HG03520 (cell line): ENCODE measurements at regions not wholly inside any gene's neighbourhood (a gene's known extent, or its start where the extent isn't known, plus 50 kb on each side); places are given as distances from the start of the nearest gene placed in this dataset.

Source experiments
- ATAC-seq: cut with Tn5 transposase; IDR thresholded peaks from one replicate; pipeline ENCODE4 v1.9.1; 2021; ENCODE audit warnings: mild to moderate bottlenecking, moderate library complexity; ENCODE audit not compliant: unreplicated experiment

DNA sequence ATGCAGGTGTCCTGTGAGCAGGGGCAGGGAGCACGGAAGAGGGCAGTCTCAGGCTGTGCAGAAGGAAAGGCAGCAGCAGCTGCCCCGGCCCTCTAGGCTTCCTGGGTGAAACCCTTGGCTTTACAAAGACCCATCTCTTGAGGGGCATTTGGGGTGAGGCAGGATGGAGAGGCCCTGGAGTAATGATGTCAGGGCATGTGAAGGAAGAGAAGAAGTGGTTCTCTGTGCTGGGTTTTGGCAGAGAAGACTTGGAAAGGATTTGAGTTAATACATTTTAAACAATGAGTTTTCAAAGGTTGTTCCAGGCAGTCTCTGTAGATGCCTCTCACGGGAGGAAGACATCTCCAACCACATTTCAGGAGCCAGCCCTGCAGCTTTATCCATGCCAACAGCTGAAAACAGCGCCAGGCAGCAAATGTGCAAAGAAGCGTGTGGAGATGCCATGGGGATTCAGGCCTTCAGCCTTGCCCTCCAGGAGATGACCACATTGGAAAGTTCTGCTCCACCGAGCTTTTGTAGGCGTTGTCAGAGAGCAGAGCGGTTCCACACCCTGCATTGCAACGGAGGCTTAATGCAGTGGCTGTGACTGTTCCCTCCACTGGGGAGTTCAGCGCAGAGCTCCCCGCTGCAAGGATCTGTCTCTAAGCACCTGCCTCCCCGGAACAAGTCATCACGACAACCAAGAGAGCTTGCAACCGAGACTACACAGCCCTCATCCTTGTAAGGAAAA, 322.8 kb downstream of the UQCRFS1 start:
- ATAC-seq = no peak

DNA sequence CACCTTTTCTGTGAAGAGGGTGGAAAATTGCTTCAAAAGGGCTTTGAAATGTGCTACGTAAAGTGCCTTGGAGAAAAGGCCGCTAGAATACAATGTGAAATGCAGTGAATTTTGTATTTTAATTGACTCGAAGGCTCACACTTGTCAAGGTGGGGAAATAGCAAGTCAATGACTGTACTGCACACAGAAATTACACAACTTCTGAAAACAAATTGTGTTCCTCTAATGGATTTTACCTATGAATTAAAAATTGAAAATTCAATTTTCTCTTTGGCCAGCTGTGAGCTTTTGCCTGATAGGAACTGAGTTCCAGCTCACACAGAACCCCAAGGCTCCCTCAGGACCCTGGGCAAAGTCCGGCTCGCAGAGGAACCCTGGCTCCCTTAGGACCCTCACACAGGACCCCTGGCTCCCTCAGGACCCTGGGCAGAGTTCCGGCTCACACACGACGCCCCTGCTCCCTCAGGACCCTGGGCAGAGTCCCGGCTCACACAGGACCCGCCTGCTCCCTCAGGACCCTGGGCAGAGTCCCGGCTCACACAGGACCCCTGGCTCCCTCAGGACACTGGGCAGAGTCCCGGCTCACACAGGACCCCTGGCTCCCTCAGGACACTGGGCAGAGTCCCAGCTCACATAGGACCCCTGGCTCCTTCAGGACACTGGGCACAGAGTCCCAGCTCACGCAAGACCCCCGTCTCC, 324.9 kb downstream of the UQCRFS1 start:
- no peak for ATAC-seq

DNA sequence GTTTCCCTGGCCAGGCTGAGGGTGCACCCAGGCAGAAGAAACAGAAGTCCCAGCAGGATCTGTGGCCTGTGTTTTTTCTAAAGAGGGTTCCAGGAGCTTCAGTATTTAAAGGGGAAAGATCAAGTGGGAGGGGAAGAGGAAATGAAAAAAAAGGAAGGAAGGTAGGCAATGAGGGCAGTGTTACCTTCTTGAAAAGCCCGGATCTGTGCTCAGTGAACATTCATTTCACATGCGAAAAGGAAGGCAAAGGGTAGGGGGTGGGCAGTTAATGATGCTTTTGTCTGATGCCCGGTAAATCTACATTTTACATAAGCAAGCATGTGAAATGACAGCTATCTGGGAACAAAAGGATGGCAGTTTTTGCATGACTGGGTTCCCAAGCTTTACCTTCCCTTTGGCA, 326.2 kb downstream of the UQCRFS1 start:
- no peak for ATAC-seq

DNA sequence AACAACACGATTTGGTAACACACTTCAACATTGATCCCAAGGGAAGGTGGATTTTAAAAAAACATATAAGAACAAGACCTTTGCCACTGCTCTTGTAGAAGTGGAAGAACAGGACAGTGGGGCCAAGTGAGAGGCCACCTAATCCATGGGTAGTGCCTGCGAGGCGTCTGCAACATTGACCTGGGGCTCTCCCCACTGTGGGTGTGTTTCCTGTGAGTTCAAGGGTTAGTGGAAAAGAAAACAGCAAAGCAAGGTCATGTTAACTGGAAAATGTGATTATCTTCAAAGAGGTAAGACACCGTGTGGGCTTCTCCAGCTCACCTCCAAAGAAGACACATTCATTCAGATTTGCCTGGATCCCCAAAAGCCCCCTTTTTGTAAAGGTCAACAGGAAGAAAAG, 327.0 kb downstream of the UQCRFS1 start:
- no peak for ATAC-seq

DNA sequence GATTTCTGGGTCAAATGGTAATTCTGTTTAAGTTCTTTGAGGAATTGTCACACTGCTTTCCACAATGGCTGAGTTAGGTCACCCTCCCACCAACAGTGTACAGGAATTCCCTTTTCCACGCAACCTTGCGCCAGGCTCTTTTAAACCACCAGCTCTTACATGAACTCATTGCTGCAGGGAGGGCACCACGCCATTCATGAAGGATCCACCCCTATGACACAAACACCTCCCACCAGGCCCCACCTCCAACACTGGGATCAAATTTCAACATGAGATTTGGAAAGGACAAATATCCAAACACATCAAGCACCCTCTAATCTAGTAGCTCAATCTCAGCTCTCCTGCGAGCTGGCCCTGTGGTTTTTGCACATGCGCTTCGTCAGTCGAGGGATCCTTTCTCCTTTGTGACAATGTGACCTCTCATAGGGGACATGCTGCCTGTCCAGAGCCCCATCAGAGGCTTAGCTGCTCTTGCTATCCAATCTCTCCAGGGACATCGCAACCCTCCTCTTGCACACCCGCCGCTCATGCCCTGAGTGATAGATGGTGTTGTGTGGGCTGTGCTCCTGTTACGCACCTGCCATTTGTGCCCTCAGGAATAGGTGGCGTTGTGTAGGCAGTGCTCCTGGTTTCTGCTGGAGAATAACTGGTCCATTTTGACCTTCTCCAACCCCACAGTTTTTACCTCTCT, 328.0 kb downstream of the UQCRFS1 start:
- ATAC-seq = no peak

DNA sequence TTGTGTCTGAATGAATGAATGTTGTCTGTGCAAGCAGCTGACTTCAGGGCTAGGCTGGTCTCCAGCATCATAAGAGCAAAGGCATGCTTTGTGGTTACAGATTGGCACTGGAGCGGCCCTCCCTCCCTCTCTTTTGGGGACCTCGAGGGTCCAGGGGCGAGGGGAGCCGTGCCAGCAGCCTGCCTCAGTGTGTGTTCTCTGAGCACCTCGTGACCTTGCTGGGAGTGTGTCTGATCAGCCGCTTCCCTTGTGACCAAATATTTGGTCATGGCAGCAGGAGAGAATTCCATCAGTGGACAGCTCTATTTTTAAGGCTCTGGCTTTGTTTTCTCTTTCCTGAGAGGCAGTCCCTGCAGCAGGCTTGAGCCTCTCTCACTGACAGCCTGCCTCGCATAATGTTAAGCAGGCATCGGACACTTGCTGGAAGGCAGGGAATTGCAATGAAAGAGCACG, 329.7 kb downstream of the UQCRFS1 start:
- ATAC-seq = no peak

DNA sequence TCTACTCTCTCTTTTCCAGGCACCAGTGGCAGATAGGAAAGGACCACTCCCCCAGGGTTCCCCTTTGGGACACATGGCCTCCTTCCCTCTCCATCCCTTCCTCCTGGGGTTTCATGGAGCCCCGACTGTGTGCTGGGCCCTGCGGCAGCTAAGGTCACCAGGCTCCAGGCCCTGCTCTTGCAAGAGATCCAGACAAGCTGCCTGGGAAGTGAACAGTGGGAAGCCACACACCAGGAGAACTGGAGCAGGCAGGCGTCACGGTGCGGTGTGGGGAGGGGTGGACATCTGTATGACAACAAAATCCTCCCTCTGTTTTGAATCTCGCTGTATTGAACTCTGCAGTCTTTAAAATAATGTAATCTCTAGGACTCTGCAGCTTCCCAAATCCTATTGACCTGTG, 330.1 kb downstream of the UQCRFS1 start:
- no peak for ATAC-seq

DNA sequence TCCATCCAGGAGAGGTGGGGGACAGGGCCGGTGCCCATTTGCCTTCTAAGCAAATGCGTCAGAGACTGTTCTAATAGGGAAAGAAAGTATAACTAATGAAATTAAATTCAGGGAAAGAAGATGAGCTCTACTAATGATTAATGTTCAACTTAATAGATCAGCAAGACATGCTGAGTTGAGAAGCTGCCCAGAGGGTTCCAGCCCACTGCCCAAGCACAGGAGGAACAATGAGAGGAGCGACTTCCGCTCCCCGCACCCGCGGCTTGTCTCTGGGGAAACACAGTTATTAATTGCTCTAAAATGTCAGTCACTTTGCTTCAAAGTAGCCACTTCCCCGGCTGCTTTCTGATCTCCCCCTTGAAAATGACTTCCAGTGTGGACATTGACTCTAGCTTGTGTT, 331.3 kb downstream of the UQCRFS1 start:
- no peak for ATAC-seq

DNA sequence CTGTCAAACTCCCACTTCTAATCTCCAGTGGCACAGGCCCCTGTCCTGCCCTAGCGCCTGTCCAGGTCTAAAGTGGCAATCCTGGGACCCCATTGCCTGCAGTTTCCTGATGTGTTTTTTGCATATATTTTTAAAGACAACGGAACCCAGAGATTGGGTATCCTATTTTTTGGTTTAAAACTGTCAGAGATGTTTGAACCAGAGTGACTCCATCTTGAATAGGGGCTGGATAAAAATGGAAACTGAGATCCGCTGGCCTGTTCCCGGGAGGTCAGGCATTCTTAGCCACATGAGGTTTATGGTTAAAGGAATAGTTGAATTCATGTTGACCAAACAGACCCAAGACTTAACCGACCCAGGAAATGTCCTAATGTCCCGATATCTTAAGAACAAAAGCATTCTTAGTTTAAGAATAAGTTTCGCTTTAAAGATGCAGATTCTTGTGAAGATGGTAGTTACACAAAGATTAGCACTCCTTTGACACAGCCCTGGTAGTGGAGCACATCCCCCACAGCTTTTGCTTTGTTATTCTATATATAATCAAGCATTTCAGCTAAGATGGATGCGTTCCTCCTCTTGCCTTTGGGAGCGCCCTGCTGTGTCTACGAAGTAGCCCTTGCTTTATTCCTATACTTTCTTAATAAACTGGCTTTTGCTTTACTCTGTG, 332.1 kb downstream of the UQCRFS1 start:
- ATAC-seq = no peak

DNA sequence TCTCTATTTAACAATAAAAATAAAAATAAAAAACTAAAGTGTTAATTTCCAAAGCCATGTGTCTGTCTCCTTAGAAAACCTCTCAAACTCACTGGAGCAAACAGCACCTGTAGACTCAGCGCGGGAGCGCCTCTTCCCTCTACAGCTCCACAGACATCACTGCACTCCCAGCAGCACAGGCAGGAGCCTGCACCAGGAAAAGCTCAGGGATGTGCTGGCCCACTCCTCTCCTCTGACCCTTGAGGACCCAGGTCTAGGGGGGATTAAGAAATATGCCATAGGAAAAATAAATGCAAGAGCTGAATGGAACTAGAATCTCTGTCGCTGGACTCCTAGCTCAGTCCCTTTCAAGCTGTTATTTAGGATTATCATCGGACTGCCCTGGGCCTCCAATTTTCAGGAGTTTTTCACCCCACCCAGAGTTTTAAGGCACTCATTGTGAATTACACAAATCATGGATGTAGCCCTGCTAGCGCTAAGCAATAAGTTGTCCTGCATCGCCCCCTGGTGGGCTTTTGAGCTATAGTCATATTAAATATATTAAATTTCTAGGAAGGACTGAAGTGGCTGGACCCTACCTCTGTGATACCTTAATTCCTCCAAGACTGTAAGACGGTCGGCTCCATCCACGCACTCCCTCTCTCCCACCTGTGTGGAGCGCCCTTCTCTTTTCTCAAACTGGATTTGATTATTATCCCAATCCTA, 333.9 kb downstream of the UQCRFS1 start:
- ATAC-seq = no peak

DNA sequence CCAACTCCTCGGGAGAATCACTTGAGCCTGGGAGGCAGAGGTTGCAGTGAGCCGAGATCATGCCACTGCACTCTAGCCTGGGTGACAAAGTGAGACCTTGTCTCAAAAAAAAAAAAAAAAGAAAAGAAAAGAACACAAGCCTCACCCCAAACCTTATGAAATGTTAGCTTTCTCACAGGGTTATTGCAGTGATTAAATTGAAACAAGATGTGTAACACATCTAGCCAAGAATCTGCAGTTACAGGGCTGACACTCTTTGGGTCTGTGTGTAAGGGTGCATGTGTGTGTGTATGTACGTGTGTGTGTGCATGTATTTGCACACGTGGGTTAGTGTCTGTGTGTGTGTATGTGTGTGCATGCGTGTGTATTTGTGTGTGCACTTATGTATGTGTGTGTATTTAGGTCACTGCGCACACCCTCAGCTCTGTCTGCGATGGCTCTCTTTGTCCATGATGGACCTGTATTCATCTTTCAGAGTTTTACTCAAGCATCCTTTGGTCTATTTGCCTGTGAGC, 336.3 kb downstream of the UQCRFS1 start:
- no peak for ATAC-seq

DNA sequence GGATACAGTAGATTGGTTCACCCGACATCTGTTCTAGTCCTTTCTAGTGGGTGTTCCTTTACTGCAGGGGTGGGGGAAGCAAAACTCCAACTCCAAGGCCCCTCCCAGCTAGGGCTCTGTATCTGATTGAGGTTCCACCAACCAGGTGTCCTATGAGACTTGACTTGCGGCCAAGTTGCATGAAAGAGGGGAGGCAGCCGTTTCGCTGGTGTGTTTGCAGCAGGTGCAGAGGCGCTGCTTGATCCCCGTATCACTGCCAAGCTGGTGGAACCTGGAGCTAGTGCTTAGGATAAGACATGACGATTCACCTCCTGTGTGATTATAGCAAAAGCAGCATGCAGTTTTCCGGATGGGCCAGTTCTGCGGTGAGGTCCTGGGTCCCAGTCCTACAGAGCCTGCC, 338.2 kb downstream of the UQCRFS1 start:
- ATAC-seq = no peak

DNA sequence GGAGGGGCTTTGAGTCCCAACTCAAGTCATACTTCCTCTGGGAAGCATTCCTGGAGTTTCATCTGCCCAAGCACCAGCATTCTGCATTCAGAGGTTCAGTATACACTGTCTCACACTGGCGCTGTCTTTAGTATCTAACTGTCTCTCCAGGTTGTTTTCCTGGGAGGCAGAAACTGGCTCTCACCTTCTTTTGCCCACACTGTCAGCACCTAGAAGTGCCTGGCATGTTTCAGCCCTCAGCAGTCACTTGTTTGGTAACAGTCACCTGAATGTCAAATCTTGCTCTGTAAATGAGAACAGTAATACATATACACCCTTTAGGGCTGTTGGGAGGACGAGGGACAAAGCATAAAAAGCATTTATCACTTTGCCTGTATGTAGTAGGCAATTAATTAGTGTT, 339.6 kb downstream of the UQCRFS1 start:
- no peak for ATAC-seq

DNA sequence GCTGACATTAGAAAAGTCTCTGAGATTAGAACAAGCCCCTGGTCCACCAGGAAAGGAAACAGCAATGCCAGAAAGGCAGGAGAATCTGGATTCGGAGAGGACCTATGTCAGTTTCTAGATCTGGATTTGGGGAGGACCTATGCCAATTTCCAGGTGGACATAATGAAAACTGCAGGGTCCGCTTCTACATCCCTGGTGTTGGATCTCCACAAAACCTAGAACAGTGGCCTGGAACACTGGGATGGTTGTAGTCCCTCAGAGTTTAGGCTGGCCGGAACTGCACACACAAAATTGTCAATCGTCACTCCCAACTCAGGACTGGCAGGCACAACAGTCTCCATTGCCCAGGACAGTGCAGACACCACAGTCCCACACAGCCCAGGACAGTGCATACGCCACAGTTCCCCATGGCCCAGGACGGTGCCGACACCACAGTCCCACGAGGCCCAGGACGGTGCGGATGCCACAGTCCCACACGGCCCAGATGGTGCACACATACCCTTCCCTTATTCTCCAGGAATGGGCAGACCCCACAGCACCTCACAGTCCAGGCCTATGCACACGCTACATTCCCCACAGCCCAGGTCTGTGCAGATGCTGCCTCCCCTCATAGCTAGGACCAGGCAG, 341.7 kb downstream of the UQCRFS1 start:
- no peak for ATAC-seq

DNA sequence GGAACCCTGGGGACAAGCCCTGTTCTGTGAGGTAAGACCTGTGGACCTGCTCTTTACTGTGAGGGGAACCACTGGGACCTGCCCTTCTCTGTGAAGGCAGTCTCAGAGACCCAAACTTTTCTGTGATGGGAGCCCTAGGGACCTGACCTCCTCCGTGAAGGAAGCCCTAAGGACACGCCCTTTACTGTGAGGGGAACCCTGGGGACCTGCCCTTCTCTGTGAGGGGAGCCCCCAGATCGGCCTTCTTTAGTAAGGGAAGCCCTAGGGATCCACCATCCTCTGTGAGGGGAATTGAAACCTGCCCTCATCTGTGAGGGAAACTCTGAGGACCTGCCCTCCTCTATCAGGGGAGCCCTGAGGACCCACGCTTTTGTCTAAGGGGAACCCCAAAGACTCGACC, 343.5 kb downstream of the UQCRFS1 start:
- ATAC-seq = no peak

DNA sequence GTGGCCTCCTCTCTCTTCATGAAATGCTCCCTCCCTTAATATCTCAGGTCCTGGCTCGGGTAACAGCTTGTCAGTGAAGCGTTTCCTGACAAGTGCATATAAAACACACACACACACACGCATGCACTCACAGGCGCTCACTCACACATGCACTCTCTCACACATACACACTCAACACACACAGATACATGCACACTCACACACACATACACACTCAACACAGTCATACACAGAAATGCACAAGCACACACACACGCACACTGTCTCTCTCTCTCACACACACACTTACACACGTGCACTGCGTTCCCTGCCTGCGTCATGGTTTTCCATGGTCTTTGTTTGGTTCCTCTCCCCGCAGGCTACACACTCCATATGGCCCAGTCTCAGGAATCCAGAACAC, 344.1 kb downstream of the UQCRFS1 start:
- no peak for ATAC-seq

DNA sequence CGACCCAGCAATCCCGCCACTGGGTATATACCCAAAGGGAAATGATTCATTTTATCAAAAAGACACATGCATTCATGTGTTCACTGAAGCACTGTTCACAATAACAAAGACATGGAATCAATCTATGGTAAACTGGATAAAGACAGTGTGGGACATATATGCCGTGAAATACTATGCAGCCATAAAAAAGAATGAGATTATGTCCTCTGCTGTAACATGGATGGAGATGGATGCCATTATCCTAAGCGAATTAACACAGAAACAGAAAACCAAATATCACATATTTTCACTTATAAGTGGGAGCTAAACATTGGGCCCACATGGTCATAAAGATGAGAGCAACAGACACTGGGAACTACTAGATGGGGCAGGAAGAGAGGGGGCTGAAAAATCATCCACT, 345.0 kb downstream of the UQCRFS1 start:
- no peak for ATAC-seq

DNA sequence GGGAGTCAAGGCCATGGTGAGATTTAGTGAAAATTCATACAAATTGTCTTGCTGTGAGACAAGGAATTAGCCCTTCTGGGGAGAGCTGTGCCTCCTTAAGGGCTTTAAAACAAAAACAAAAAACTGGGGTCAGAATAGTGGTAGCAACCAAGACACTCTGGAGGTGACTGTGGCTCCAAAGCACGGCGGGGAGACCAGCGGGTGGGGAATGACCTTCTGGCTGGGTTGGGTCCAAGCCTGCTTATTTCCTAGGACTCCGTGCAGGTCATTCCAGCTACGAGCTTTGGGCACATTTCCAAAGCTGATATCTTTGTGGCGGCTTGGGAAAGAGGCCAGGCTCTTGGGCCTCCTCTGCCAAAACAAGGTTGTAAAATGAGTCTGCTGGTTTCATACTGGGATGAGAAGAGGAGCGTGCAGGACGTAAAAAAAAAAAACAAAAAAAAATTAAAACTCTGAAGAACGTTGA, 348.3 kb downstream of the UQCRFS1 start:
- ATAC-seq = no peak

DNA sequence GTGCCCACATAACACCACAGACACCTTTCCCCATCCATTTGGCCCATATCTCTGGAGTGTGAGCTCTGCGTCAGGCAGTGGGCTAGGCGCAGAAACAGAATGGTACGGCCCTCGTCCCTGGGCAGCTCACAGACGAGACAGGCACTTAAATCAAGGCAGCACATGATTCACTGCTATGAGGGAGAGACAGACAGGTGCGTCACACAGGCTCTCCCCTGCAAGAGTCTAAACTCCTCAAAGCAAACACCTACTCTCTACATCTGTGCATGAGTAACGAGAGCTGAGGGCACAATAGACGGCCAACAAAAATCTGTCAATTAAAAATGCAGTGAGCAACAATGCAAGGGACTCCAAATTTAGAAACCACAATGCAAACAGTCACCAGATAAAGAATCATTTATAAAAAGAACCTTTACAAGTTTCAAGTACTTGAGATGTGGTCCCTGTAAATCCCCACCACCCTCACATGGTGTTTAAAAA, 348.9 kb downstream of the UQCRFS1 start:
- no peak for ATAC-seq

DNA sequence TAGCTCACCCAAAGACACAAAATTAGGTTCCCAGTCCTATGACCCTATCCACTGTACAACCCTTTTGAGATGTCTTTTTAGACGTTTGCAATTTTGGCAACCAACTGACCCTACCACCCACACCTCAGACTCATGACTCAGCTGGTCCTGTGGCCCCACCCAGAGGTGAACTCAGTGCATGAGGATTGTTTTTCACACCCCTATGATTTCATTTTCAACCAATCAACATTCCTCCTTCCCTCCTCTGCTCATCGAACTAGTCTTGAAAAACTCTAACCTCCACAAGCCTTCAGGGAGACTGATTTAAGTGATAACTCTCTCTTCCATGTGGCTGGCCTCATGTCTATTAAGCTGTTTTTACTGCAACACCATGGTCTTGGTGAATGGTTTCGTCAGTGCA, 350.7 kb downstream of the UQCRFS1 start:
- no peak for ATAC-seq
